Hematopoietic multipotent progenitor cell treated with erythropoietin and hydrocortisone succinate and interleukin-3 and kit ligand, for 17 days (in vitro differentiated cells): ENCODE measurements at regions not wholly inside any gene's neighbourhood (a gene's known extent, or its start where the extent isn't known, plus 50 kb on each side); places are given as distances from the start of the nearest gene placed in this dataset.
"Not testable (repeated sequence)": the region's sequence is repeated elsewhere in the genome, so short reads cannot be mapped to it uniquely, and the experiment has no call there.

Source experiments
- DNase-seq: peaks from one replicate; pipeline ENCODE4 v3.0.0-alpha.2; 2015; ENCODE audit warnings: low spot score

DNA sequence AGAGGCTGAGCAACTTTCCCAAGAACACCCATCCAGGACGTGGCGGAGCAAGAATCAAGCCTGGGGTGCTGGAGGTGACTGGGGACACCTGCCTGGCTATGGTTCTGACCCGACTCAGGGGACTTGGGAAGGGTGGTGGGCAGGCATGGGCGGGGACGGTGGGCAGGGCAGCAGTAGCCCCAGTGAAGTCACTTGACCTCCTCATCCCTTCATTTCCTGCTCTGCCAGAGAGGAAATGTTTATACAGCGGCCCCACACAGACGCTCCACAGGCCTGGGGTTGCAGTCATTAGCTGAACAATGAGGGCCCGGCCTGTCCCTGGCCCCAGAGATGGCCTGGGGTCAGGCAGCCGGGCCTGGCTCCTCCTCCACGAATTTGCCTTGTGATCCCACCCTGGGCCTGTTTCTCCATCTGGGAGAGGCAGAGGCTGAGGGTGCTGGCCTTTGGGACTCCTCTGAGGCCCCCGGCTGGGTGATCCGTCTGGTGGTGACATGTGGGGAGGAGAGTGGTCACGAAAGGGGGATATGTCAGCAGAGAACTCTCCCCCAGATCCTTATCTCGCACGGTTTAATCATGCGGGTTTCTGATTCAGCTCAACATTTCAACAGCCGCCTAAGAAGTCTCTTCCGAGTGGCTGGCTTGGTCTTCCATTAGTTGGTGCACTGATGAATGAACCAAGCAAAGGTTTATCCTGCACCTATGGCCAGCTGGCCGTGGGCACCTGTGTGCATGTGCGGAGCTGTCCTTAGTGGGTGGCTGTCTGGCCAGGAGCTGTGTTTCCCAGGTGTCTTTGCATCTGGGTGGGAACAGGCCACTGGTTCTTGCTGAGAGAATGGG, 175.9 kb downstream of the IRF8 start:
- no peak for DNase-seq

DNA sequence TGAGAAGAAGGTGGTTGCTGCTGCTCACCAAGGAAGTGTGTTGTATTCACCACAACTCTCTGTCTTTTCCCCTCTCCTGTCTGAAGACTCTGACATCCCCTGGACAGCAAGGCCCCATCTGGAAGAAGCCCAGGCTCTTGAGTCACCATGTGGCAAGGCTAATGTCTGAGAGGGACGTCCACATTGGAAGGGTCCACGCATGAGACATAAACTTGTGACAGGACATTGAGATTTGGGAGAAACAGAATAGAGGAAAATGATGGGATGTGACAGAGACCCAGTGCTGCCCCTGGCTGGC, 176.5 kb downstream of the IRF8 start:
- DNase-seq, result no peak

DNA sequence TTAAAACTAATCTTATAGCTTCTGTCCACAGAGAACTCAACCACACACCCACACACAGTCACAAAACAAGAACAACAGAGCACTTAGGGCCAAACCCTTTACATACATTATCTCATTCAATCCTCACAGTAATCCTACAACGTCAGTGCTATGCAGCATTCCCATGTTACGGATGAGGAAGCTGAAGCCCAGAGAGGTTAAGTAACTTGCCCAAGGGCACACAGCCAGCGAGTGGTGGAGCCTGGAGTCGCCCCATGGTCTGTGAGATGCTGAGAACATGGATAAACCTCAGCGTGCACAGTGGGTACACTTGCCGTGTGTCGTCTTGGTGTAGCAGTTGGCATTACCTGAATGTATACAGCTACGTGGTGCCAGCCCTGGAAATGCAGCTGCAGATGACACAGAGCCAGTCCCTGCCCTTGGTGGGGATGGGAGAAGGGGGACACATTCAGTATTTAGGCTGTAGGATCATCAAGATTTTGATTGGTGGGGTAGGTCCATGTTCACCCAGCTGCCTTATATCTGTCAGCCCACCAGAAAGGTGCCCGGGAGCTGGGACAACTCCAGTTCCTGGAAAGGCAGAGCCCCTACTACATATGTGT, 177.0 kb downstream of the IRF8 start:
- no peak for DNase-seq

DNA sequence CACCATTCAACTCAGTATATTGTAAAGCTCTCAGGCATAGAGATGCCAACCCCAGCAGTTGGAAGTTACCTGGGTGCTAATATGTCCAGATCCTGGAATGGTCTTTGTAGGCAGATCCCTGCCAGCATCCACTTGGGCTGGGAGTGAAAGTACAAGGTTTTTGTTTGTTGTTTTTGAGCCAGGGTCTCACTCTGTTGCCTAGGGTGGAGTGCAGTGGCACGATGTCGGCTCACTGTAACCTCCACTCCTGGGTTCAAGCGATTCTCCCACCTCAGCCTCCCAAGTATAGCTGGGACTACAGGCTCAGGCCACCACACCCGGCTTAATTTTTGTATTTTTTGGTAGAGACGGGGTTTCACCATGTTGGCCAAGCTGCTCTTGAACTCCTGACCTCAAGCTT, 177.6 kb downstream of the IRF8 start:
- DNase-seq, result no peak

DNA sequence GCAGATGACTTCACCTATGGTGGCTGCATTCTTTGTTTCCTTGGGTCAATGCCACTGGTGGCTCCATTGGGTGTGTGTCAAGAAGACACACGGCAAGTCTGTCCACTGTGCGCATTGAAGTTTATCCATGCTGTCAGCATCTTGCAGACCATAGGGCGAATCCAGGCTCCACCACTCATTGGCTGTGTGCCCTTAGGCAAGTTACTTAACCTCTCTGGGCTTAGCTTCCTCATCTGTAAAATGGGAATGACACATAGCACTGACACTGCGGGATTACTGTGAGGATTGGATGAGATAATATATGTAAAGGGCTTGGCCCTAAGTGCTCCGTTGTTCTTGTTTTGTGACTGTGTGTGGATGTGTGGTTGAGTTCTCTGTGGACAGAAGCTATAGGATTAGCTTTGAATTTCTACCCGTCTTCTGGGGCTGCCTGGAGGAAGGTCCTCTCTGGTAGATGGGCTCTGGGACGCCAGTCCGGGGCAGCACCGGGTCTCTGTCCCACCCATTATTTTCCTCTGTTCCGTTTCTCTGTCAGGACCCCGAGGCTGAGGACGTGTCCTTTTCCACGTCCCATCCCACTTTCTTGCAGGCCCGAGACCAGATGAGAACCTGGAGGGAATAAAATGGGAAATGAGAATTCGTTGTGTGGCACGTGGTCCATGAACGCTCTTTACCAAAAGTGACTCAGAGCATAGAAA, 178.4 kb downstream of the IRF8 start:
- no peak for DNase-seq

DNA sequence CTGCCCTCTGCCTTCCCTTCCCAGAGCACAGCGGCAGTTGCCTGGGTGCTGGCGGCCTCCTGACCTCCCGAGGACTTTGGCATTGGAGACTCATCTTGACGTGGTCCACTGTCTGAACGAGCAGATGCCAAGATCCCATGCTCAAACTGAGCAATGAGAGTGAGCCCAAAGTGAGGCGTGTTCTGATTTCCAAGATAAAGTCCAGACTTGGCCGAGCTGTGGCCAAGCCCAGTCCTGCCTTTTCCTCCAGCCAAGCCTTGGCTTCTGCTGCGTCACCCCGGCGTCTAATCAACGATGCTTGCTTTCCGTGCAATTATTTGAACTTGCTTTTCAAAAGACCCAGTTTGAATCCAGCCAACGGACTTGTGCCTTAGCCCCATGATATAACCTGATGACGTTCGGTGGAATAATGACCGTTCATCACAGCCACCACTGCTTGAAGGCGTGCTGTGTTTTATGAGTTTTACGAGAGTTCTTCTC, 179.2 kb downstream of the IRF8 start:
- no peak for DNase-seq

DNA sequence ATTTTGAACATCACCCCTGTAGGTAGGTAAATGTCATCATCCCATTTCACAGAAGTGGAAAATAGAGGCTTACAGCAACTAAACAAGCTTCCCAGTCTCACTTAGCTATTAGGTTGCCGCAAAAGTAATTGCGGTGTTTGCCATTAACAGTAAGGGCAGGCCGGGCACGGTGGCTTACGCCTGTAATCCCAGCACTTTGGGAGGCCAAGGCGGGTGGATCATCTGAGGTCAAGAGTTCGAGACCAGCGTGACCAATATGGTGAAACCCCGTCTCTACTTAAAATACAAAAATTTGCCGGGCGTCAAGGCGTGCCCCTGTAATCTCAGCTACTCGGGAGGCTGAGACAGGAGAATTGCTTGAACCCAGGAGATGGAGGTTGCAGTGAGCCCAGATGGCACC, 179.7 kb downstream of the IRF8 start:
- not testable (repeated sequence) for DNase-seq

DNA sequence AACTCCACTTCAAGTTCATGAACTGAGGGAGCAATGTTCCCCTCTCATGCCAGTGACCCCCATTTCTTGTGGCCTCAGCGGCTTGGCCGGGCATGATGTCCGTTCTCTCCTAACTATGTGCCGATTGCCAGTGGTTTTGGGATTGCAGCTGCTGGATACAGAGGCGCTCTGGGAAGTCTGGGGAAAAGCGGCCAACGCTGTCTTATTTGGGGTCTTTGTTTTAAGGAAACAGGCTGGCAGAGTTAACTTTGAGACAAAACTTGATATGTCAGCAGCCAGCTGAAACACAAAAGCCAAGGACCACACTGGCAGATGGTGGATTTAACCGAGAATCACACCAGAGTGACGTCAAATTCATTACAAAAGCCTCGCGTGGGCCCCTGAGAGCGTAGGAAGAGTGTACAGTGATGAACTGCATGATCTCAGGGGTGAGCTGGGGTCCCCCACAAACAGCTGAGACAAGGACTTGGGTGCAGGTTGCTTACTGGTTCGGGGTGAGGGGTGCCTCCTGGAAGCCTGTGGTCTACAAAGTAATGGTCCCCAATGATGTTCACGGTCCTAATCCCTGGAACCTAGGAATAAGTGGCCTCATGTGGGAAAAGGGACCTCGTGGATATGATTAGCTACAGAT, 180.4 kb downstream of the IRF8 start:
- no peak for DNase-seq

DNA sequence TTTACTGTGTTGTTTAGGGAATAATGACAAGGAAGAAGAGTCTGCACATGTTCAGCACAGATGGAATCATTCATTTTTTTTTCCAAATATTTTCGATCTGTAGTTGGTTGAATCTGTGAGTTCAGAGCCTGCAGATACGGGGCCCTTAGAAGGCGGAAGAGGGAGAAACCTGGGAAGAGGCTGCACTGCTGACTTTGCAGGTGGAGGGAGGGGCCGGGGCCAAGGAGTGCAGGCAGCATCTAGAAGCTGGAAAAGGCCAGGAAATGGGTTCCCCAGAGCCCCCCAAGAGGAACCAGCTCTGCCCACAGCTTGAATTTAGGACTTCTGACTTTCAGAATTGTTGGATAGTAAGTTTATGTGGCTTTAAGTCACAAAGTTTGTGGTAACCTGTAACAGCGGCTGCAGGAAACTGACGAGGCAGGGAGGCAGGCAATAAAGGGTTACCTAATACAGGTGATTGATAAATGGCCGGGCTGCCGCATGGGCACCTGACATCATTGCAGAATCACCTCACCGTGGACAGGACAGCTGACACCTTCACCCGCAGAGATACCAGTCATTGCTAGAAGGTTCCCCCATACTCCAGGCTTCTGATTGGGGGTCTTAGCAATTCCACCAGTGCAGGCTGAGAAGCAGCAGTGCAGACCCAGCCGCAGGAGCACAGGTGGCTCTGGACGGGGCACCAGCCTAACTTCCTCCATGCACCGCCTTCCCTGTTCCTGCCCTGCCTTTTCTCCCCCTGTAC, 181.3 kb downstream of the IRF8 start:
- no peak for DNase-seq

DNA sequence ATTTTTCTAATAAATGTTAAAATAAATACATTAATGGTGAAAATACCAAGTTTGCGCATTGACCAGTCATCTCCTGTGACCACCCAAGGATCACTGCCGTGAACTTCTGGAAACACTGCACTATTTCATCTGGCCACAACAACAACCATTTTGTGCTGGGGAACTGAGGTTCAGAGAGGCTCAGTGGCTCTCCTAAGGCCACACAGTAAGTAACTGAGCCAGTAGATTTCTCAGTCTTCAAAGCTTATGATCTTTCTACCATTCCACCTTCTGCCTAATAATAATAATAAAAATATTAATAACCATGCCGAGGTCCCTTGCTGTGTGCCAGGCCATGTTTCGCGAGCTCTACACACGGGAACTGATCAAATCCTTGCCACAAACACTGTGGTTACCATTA, 182.0 kb downstream of the IRF8 start:
- no peak for DNase-seq

DNA sequence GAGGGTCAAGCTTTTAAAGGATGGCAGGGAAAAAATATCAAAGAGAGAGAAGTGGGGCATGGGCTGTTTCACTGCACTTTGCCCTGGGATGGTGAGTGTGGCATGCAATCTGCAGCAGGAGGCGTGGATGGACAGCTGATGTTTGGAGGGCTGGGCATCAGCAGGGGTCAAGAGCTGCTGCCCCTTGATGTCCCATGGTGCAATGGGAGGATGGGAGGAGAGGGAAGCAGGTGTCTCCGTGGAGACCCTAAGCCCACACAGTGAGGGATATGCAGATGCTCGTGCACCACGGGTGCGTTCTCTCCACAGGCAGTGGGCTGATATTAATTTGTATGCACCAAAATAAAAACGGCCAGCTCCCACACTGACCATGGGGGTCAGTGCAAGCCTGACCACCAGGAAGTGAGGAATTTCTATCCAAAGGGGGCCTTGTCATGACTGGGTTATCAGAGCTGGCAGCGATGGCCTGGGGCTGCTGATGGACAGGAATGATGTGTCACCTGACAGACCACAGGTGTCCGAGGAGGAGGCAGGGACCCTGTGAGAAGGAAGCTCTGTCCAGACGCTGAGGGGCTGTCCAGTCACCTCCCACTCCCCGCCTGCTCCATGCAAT, 183.6 kb downstream of the IRF8 start:
- no peak for DNase-seq

DNA sequence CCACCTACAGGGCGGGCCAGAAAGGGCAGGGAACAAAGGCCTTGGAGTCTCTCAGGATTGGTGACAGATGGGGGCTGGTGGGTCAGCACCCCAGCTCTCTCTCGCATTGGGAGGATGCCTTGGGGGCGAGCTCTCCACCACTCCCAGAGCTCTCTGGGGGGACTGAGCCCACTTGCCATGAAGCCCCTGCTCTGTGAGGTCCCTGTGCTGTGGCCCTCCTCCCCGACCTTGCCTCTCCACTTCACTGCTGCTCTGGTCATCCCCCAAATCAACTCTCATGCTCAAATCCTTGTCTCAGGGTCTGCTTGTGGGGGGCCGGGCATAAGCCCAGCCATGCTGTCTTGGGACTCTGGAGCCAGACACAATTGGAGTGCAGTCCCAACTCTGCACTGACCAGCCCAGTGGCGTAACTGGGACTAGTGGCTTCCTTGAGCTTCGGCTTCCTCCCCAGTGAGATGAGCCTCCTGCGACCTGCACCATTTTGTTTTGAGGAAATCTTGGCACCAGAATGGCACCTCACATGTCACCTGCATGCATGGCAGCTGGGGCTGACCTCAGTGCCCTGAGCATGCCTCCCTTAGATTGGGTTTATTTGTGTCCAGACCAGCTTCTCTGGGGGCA, 184.5 kb downstream of the IRF8 start:
- no peak for DNase-seq

DNA sequence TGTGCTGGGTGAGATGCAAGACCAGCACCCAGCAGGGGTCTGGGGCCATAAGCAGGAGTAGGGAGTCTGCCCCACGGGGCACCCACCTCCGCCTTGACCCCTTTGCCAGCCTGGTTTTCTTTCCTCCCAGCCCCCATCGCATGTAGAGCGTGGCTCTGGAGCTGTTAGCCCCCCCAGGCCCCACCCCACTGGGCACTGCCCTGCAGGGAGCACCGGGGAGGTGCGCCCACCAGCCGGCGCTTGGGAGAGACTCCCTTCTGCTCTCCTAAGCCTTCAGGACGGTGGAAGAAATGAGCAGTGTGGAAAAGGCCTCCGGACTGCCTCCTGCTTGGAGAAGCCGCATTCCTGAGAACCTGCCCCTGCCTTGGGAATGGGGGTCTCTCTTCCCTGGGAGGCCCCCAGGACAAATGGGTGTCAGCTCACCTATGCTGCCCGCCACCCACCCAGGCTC, 186.2 kb downstream of the IRF8 start:
- DNase-seq, result no peak

DNA sequence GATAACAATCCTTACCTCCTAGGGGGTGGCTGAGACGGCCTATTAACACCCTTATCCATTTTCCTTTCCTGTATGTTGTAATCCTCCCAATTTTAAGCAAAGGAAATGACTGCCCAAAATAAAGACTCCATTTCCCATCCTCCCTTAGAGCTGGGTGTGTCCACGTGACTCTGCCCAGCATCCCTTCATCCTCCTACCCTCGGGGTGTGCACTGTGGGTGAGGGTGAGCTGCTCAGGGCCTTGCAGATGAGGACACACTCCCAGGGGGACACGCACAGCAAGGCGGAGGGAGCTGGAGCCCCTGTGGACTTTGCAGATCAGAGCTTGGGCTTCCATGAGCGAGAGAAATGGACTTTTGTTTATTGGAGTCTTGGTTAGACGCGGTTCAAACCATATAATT, 186.8 kb downstream of the IRF8 start:
- DNase-seq, result no peak

DNA sequence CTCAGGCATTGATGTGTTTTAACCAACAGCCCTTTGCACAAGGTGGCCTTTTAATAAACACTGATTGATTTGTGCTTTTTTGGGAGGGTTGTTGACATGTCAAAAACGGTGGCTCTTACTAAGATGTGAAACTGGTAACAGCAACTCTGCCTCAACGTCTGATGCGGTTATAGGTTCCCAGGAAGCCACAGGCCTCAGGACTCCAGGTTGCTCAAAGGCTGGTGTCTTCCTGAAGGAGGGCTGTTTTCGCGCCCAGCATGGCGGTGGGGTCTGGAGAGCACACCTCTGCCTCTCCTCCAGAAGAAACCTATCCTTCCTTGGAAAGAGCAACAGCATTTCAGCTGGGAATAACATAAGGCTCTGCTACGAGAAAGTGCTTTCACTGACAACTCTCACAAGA, 187.5 kb downstream of the IRF8 start:
- DNase-seq, result no peak

DNA sequence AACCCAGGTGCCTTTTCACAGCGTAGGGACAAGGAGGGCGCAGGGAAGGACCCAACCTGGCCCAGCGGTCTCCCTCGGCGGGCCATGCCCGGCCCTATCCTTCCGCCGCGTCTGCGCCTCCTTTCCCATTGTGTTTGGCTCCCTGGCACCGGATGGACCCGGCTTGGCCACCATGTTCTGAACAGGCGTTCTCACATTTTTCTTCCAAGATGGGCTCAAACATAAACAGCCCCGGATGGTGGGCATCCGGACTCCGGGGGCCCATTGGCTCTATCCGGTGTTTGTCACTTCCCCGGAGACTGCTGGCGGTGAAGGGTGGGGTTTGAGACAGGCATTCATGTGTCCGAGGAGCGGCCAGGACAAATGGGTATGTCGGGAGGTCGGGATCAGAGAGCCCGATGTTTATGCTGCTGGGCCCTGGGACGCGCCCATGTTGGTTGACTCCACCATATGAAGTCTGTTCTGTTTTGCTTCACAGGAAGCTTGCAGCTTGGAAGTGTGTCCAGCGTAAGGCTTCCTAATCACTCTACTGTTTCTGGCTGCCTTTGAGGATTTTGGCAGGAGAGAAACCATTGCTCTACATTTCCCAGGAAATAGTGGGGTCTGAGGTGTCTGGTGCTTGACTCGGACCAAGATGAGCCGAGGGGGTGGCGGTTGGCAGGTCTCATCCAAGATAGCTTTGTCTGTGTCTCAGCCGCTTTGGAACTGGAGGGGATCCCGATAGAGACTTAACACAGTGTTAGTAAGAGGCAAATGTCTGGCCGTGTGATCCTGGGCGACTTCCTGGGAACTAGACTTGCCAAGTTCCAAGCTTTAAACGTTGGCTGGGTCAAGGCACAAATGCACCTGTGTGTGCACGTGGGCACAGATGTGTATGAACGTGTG, 188.3 kb downstream of the IRF8 start:
- no peak for DNase-seq

DNA sequence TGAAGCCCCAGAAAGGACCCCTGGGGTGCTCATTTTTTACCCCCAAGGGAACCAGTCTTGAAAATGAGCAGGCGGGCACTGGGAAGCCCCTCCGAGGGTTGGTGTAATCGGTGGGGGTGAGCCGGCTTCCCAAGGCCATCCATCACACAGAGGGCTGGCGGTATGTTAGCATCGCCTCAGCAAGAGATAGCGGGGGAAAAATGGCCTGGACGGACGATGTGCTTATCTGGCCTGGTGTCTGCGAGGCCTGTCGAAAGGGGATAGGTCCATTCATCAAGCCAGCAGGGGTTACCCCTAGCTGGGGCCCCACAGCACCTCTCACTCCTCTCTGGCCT, 188.9 kb downstream of the IRF8 start:
- no peak for DNase-seq

DNA sequence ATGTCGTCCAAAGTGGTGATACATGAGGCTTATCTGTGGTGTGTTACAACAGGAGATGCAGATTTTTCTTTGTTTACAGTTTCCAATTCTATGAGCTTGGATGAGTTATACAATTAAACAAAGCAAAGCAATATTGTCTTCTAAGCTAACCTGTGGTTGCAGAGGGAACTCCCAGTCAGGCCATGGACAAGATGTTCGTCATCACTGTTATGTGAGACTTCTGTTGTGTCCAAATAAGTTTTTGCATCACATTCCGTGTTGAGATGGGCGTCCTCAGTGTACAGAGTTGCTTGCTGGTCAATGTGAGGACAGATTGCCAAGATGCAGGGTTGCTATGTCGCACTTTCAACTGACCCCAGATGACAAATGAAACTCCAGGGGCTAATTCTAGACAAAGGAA, 189.3 kb downstream of the IRF8 start:
- no peak for DNase-seq

DNA sequence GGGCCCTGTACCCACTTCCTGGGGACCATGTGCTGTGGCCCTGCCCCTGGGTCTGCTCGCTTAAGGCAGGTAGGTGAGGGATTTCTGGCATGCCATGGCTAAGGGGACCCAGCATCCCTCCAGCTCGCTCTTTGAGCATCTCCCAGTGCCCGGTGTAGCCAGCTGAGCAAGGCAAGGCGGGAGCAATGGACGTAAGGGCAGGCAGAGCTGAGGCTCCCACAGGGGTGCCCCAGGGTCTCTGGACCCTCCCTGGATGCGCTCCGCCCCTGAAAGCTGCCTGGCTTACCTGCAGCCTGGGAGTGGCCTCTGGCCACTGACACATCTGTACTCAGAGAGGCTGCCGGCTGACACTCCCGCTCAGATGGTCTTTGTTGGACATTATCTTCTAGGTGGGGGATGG, 189.9 kb downstream of the IRF8 start:
- no peak for DNase-seq

DNA sequence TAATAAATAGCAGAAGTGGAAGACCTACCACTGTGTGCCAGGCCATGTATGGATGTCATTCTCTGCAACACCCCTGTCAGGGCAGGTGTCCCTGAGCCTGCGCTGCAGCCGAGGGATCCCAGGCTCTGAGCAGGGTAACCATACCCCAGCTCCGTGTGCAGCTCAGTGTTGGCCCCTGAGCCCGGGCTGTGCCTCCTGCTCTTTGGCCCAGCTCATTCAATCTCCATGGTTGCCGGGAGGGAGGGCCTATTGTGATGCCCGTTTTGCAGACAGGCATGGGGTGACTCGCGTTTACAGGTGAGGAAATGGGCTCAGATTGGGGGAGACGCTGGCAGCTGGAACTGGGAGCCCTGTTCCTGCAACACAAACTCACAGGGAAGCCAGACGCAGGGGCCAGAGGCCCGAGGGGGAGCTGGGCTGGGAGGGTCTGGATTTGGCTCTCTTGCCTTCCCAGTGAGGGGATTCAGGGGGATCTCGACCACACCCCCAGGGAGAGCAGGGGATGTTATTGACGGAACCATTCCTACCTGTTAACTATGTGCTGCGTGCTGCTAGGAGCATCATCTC, 190.5 kb downstream of the IRF8 start:
- no peak for DNase-seq
